ENCODE measurements at regions not wholly inside any gene's neighbourhood (a gene's known extent, or its start where the extent isn't known, plus 50 kb on each side); places are given as distances from the start of the nearest gene placed in this dataset.

GRCh38 chr10:123604506-123604905, 61.6 kb upstream of the GPR26 start:
- DNase-seq (ENCODE audit: low read depth), result no peak

GRCh38 chr10:123606006-123606405, 60.1 kb upstream of the GPR26 start:
- DNase-seq (ENCODE audit: low read depth), result no peak

GRCh38 chr10:123606955-123607354, 59.2 kb upstream of the GPR26 start:
- no peak for DNase-seq (ENCODE audit: low read depth)

- DNase-seq (ENCODE audit: low read depth), result no peak
Measured at GRCh38 chr10:123607386-123607785, 58.8 kb upstream of the GPR26 start.

GRCh38 chr10:123608047-123608446, 58.1 kb upstream of the GPR26 start:
- DNase-seq (ENCODE audit: low read depth), result no peak

- DNase-seq (ENCODE audit: low read depth), result no peak
Measured at GRCh38 chr10:123611243-123611642, 54.9 kb upstream of the GPR26 start.

GRCh38 chr10:123611876-123612275, 54.3 kb upstream of the GPR26 start:
- DNase-seq (ENCODE audit: low read depth), result no peak

- no peak for DNase-seq (ENCODE audit: low read depth)
Measured at GRCh38 chr10:123613346-123613850, 52.8 kb upstream of the GPR26 start.

GRCh38 chr10:123614888-123615287, 51.3 kb upstream of the GPR26 start:
- DNase-seq (ENCODE audit: low read depth), result peak; percentile 46
